ENCODE measurements at regions not wholly inside any gene's neighbourhood (a gene's known extent, or its start where the extent isn't known, plus 50 kb on each side); places are given as distances from the start of the nearest gene placed in this dataset.

- no peak for TF ChIP-seq ZMAT4 (CRISPR knock-in tag; IDR thresholded peaks at IDR 0.05)
Measured at GRCh38 chr10:4434516-4435071, 391.4 kb upstream of the AKR1E2 start (continued).

DNA sequence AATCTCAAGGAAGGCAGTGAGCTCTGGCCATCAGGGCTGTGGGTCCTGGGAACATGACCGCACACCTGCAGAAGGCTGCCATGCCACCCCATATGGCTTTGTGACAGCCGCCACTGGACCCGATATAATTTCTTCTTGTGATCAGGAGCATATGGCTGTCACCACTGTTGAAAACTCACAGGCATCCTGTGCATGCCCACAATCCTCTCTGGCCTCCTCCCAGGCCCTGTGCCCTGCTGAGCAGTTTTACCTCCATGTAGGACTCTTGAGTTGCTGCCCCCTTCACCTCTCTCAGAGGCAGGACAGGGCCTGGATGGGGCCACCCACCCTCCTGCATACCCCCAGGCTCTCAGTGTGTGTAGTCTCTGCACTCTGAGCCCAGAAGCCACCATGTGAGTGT is 391.9 kb upstream of the AKR1E2 start:
- TF ChIP-seq, protein P1, sequence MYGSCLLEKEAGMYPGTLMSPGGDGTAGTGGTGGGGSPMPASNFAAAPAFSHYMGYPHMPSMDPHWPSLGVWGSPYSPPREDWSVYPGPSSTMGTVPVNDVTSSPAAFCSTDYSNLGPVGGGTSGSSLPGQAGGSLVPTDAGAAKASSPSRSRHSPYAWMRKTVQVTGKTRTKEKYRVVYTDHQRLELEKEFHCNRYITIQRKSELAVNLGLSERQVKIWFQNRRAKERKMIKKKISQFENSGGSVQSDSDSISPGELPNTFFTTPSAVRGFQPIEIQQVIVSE (CRISPR knock-in tag; IDR thresholded peaks at IDR 0.05; ENCODE audit: borderline replicate concordance): no peak
- TF ChIP-seq MAX (CRISPR knock-in tag; IDR thresholded peaks at IDR 0.05): no peak
- TF ChIP-seq RELA (CRISPR knock-in tag; IDR thresholded peaks at IDR 0.05; ENCODE audit: borderline replicate concordance): no peak
- no peak for TF ChIP-seq FOXP1 (CRISPR knock-in tag; IDR thresholded peaks at IDR 0.05; ENCODE audit: borderline replicate concordance)
- no peak for TF ChIP-seq JUN (CRISPR knock-in tag; IDR thresholded peaks at IDR 0.05)
- no peaks in the 10 kb centered on the region for H3K27me3 Mint-ChIP-seq (ENCODE audit: low read depth)
- POLR2A ChIA-PET: no interaction called here
- no peaks in the 10 kb centered on the region for H3K4me1 Mint-ChIP-seq
- no peak overlapping the region for H3K4me3 Mint-ChIP-seq
- ATAC-seq (no peak), DNase-seq (ENCODE audit: low spot score) (no peak)
- no peaks in the 10 kb centered on the region for H3K36me3 Mint-ChIP-seq
- no peak overlapping the region for H3K27ac Mint-ChIP-seq
- no peaks in the 10 kb centered on the region for H3K9me3 Mint-ChIP-seq
- CTCF ChIA-PET: no interaction called here

- TF ChIP-seq, protein P2, sequence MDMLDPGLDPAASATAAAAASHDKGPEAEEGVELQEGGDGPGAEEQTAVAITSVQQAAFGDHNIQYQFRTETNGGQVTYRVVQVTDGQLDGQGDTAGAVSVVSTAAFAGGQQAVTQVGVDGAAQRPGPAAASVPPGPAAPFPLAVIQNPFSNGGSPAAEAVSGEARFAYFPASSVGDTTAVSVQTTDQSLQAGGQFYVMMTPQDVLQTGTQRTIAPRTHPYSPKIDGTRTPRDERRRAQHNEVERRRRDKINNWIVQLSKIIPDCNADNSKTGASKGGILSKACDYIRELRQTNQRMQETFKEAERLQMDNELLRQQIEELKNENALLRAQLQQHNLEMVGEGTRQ (CRISPR knock-in tag; IDR thresholded peaks at IDR 0.05): no peak
- no peak for TF ChIP-seq NFATC4 (CRISPR knock-in tag; IDR thresholded peaks at IDR 0.05)
- no peak for TF ChIP-seq USF1 (CRISPR knock-in tag; IDR thresholded peaks at IDR 0.05)
- TF ChIP-seq ELF4 (CRISPR knock-in tag; IDR thresholded peaks at IDR 0.05; ENCODE audit: low read depth): no peak
- TF ChIP-seq, protein P3, sequence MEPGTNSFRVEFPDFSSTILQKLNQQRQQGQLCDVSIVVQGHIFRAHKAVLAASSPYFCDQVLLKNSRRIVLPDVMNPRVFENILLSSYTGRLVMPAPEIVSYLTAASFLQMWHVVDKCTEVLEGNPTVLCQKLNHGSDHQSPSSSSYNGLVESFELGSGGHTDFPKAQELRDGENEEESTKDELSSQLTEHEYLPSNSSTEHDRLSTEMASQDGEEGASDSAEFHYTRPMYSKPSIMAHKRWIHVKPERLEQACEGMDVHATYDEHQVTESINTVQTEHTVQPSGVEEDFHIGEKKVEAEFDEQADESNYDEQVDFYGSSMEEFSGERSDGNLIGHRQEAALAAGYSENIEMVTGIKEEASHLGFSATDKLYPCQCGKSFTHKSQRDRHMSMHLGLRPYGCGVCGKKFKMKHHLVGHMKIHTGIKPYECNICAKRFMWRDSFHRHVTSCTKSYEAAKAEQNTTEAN (CRISPR knock-in tag; IDR thresholded peaks at IDR 0.05): no peak
- TF ChIP-seq, protein P4, sequence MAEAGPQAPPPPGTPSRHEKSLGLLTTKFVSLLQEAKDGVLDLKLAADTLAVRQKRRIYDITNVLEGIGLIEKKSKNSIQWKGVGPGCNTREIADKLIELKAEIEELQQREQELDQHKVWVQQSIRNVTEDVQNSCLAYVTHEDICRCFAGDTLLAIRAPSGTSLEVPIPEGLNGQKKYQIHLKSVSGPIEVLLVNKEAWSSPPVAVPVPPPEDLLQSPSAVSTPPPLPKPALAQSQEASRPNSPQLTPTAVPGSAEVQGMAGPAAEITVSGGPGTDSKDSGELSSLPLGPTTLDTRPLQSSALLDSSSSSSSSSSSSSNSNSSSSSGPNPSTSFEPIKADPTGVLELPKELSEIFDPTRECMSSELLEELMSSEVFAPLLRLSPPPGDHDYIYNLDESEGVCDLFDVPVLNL (CRISPR knock-in tag; IDR thresholded peaks at IDR 0.05; ENCODE audit: borderline replicate concordance, low read depth): no peak
- TF ChIP-seq MYBL2 (CRISPR knock-in tag; IDR thresholded peaks at IDR 0.05): no peak
- TF ChIP-seq, protein P5, sequence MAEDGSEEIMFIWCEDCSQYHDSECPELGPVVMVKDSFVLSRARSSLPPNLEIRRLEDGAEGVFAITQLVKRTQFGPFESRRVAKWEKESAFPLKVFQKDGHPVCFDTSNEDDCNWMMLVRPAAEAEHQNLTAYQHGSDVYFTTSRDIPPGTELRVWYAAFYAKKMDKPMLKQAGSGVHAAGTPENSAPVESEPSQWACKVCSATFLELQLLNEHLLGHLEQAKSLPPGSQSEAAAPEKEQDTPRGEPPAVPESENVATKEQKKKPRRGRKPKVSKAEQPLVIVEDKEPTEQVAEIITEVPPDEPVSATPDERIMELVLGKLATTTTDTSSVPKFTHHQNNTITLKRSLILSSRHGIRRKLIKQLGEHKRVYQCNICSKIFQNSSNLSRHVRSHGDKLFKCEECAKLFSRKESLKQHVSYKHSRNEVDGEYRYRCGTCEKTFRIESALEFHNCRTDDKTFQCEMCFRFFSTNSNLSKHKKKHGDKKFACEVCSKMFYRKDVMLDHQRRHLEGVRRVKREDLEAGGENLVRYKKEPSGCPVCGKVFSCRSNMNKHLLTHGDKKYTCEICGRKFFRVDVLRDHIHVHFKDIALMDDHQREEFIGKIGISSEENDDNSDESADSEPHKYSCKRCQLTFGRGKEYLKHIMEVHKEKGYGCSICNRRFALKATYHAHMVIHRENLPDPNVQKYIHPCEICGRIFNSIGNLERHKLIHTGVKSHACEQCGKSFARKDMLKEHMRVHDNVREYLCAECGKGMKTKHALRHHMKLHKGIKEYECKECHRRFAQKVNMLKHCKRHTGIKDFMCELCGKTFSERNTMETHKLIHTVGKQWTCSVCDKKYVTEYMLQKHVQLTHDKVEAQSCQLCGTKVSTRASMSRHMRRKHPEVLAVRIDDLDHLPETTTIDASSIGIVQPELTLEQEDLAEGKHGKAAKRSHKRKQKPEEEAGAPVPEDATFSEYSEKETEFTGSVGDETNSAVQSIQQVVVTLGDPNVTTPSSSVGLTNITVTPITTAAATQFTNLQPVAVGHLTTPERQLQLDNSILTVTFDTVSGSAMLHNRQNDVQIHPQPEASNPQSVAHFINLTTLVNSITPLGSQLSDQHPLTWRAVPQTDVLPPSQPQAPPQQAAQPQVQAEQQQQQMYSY (CRISPR knock-in tag; IDR thresholded peaks at IDR 0.05): no peak
- ATAC-seq (no peak), DNase-seq (ENCODE audit: low spot score) (no peak)
- Mint-ChIP-seq H3K4me3 (no peak overlapping the region), H3K9me3 (no peaks in the 10 kb centered on the region), H3K27ac (no peak overlapping the region), H3K27me3 (ENCODE audit: low read depth) (no peaks in the 10 kb centered on the region), H3K4me1 (peaks cover 3% of the 10 kb centered on the region; the same call in 1 of the 2 replicates), H3K36me3 (no peaks in the 10 kb centered on the region)
- CTCF ChIA-PET: no interaction called here
- POLR2A ChIA-PET: no interaction called here
Measured at GRCh38 chr10:4431114-4431863, 394.7 kb upstream of the AKR1E2 start.
